ENCODE measurements at regions not wholly inside any gene's neighbourhood (a gene's known extent, or its start where the extent isn't known, plus 50 kb on each side); places are given as distances from the start of the nearest gene placed in this dataset.

DNA sequence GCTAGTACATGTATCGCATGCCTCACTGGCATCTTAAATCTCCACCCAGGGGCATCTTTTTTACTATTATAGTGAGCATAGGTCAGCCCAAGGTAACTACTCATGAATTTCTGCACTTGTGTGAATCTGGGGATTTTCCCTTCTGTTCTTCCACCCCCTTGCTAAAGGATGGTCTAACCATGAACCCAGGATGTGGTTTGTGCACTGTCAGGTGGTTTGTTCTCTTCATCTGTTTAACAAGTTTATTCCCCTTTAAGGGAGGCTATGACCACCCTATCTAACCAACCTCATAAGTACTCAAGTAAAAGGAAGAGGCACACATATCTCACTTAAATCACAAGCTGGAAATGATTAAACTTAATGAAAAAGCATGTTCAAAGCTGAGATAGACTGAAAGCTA, 243.0 kb downstream of the RPRM start:
- Mint-ChIP-seq H3K4me3 (ENCODE audit: unreplicated experiment) (no peak overlapping the region), H3K36me3 (ENCODE audit: low read depth) (no peaks in the 10 kb centered on the region), H3K27ac (ENCODE audit: unreplicated experiment) (no peak overlapping the region), H3K4me1 (ENCODE audit: low read depth) (no peaks in the 10 kb centered on the region), H3K9me3 (ENCODE audit: low read depth) (peaks cover 6% of the 10 kb centered on the region), H3K27me3 (ENCODE audit: low read depth) (no peaks in the 10 kb centered on the region)
- TF ChIP-seq, protein P1, sequence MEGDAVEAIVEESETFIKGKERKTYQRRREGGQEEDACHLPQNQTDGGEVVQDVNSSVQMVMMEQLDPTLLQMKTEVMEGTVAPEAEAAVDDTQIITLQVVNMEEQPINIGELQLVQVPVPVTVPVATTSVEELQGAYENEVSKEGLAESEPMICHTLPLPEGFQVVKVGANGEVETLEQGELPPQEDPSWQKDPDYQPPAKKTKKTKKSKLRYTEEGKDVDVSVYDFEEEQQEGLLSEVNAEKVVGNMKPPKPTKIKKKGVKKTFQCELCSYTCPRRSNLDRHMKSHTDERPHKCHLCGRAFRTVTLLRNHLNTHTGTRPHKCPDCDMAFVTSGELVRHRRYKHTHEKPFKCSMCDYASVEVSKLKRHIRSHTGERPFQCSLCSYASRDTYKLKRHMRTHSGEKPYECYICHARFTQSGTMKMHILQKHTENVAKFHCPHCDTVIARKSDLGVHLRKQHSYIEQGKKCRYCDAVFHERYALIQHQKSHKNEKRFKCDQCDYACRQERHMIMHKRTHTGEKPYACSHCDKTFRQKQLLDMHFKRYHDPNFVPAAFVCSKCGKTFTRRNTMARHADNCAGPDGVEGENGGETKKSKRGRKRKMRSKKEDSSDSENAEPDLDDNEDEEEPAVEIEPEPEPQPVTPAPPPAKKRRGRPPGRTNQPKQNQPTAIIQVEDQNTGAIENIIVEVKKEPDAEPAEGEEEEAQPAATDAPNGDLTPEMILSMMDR (IDR thresholded peaks at IDR 0.05) = no peak
- no peak for DNase-seq (ENCODE audit: low spot score)

DNA sequence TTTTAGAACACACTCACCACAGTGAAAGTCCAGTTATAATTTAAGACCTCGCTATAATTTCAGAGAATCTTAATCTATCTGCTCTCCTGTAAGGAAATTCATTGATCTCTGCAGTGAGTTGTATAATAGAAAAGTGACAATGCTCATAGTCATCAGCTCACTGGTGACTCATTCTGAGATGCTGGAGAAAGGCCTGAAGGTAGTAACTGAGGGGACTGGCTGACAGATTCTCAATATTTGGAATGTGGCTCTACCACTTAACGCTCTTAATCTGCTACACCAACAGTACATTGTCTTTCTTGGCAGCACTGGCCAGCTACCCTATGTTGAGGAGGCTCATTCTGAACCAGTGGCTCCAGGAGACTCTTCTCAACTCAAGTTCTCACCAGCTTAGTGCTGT, 246.1 kb downstream of the RPRM start:
- TF ChIP-seq, protein P1 (IDR thresholded peaks at IDR 0.05) = no peak
- Mint-ChIP-seq H3K27ac (ENCODE audit: unreplicated experiment) (no peak overlapping the region), H3K4me1 (ENCODE audit: low read depth) (no peaks in the 10 kb centered on the region), H3K36me3 (ENCODE audit: low read depth) (no peaks in the 10 kb centered on the region), H3K4me3 (ENCODE audit: unreplicated experiment) (no peak overlapping the region), H3K9me3 (ENCODE audit: low read depth) (peaks cover 6% of the 10 kb centered on the region), H3K27me3 (ENCODE audit: low read depth) (no peaks in the 10 kb centered on the region)
- DNase-seq (ENCODE audit: low spot score) = no peak

DNA sequence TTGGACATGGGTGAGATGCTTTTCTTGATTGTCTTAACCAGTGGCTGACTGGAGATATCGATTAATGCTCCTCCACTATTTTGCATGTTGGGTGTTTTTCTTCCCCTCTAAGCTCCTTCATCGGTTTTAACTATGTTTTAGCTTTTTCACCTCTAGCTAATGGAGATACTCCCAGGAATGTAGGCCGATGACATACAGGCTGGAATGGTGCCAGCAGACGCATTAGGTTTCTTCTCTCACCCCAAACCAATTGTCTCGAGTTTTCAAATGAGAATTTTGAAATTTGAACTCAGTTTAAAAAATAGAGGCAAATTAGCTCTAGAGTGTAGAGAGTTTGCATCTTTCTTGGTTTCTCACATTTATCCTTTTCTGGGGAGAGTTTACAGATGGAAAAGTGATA, 247.6 kb downstream of the RPRM start:
- Mint-ChIP-seq H3K4me3 (ENCODE audit: unreplicated experiment) (no peak overlapping the region), H3K27ac (ENCODE audit: unreplicated experiment) (no peak overlapping the region)

DNA sequence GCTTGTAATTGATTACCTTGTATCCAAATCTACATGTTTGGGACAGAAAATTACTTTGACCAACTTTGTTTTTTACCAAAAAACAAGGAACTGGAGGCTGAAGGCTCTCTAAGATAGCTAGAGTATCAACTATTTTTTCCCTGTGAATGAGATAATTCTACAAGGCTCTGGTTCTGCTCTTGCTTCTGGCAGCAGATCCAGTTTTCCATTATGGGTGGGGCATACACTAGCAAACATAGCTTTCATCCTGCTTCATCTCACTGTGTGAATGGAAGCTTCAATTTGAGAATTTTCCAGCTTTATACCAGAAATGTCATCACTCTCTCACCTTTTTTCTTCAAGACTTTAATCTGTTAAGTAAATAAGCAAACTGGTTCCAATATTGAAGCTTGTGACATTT, 249.7 kb downstream of the RPRM start:
- peaks cover 16% of the 10 kb centered on the region for H3K9me3 Mint-ChIP-seq (ENCODE audit: low read depth)
- TF ChIP-seq, protein P1 (IDR thresholded peaks at IDR 0.05) = no peak
- no peak overlapping the region for H3K4me3 Mint-ChIP-seq (ENCODE audit: unreplicated experiment)
- no peaks in the 10 kb centered on the region for H3K27me3 Mint-ChIP-seq (ENCODE audit: low read depth)
- no peaks in the 10 kb centered on the region for H3K4me1 Mint-ChIP-seq (ENCODE audit: low read depth)
- H3K36me3 Mint-ChIP-seq (ENCODE audit: low read depth) = no peaks in the 10 kb centered on the region
- no peak for DNase-seq (ENCODE audit: low spot score)
- H3K27ac Mint-ChIP-seq (ENCODE audit: unreplicated experiment) = no peak overlapping the region

More for the DNA sequence above, 247.6 kb downstream of the RPRM start:
- TF ChIP-seq, protein P1 (IDR thresholded peaks at IDR 0.05) = no peak
- Mint-ChIP-seq H3K27me3 (ENCODE audit: low read depth) (no peaks in the 10 kb centered on the region), H3K4me1 (ENCODE audit: low read depth) (no peaks in the 10 kb centered on the region), H3K36me3 (ENCODE audit: low read depth) (no peaks in the 10 kb centered on the region), H3K9me3 (ENCODE audit: low read depth) (peaks cover 6% of the 10 kb centered on the region)
- no peak for DNase-seq (ENCODE audit: low spot score)

DNA sequence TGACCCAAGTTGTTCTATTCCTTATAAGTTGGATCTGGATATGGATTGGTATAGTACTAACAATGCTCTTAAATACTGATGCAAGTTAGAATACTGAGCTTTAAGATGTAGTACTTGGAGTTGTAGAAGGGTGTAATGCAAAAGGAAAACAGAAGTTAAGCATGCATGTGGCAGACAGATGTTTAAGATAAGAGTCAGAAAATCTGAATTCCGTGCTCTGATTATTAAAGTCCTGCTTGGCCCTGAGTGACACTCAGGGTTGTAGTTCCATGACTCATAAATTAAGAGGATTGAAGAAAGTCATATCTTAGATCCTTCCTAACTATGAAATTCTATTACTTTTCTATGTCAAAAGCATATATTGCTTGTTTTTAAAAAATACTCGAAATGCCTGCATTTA, 250.6 kb downstream of the RPRM start:
- Mint-ChIP-seq H3K27me3 (ENCODE audit: low read depth) (no peaks in the 10 kb centered on the region), H3K4me3 (ENCODE audit: unreplicated experiment) (no peak overlapping the region), H3K36me3 (ENCODE audit: low read depth) (no peaks in the 10 kb centered on the region), H3K9me3 (ENCODE audit: low read depth) (peaks cover 16% of the 10 kb centered on the region), H3K4me1 (ENCODE audit: low read depth) (no peaks in the 10 kb centered on the region), H3K27ac (ENCODE audit: unreplicated experiment) (no peak overlapping the region)
- TF ChIP-seq, protein P1 (IDR thresholded peaks at IDR 0.05) = no peak
- no peak for DNase-seq (ENCODE audit: low spot score)
